Dedifferentiated amniotic fluid mesenchymal stem cell (primary cell): ENCODE measurements at regions not wholly inside any gene's neighbourhood (a gene's known extent, or its start where the extent isn't known, plus 50 kb on each side); places are given as distances from the start of the nearest gene placed in this dataset.
"Not testable (repeated sequence)": the region's sequence is repeated elsewhere in the genome, so short reads cannot be mapped to it uniquely, and the experiment has no call there.

Experiments
- DNase-seq: peaks from one replicate; pipeline ENCODE4 v3.0.0-alpha.2; 2016; ENCODE audit errors: extremely low spot score

DNA sequence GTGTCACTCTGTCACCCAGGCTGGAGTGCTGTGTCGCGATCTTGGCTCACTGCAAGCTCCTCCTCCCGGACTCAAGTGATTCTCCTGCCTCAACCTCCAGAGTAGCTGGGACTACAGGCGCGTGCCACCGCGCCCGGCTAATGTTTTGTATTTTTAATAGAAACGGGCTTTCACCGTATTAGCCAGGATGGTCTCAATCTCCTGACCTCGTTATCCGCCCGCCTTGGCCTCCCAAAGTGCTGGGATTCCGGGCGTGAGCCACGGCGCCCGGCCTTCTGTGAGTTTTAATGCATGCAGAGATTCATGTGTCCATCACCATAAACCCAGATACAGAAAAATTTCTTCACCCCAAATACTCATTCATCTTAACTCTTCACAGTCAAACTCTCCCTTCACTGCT is 1046.7 kb downstream of the CDH9 start:
- no peak for DNase-seq

DNA sequence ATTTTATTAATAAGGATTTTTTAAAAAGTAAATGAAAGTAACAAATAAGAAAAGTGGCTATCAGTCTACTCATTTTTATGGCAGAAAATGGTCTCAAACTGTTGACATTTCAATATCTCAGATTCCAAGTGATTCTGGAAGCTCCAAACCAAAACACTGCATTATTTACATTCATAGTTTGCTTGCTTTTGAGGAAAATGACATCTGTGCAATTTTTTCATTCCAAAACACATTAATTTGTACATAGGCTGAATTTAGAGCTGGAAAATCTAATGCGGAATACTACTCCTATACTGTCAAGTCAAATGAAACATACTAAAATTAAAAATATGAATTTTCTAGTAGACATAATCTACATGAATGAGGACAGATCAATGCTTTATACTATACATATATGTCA is 1047.6 kb downstream of the CDH9 start:
- no peak for DNase-seq

GRCh38 chr5:25979086-25979485 is 1059.3 kb downstream of the CDH9 start:
- DNase-seq, result no peak

GRCh38 chr5:25975885-25976284 is 1062.5 kb downstream of the CDH9 start:
- no peak for DNase-seq

DNA sequence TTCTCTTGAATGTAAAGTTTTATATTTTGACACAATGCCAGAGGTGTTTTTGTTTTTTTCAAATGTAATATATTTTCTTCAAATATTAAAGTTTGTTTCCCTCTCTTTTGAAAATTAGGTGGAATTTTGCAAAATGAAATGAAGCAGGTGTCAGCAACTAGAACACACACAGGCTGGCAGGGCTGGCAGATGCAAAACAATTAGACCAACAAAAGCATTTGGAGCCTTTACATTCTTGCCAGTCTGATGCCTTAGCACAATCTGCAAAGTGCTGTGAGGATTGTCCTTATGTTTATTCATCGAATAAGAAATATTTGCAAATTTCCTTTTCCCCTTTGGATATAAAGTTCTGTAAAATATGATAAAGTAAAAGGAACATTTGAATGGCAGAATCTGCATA is 1063.9 kb downstream of the CDH9 start:
- no peak for DNase-seq

DNA sequence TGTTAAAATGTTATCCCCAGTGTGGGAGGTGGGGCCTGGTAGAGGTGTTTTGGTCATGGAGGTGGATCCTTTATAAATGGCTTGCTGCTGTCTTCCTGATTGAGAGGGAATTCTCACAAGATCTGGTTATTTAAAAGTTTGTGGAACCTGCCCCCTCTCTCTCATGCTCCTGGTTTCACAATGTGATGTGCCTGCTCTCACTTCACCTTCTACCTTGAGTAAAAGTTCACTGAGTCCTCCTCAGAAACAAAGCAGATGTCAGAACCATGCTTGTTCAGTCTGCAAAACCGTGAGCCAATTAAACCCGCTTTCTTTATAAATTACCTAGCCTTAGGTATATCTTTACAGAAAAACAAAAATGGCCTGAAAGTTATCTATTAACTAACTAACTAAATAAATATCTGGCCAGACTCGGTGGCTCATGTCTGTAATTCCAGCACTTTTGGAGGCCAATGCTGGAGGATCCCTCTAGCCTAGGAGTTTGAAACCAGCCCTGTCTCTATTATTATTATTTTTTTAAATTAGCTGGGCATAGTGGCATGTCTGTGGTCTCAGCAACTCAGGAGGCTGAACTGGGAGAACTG is 1067.4 kb downstream of the CDH9 start:
- DNase-seq, result no peak

GRCh38 chr5:25969042-25969441 is 1069.3 kb downstream of the CDH9 start:
- DNase-seq, result not testable (repeated sequence)

- DNase-seq, result no peak
Measured at GRCh38 chr5:25964009-25964372, 1074.4 kb downstream of the CDH9 start.

DNA sequence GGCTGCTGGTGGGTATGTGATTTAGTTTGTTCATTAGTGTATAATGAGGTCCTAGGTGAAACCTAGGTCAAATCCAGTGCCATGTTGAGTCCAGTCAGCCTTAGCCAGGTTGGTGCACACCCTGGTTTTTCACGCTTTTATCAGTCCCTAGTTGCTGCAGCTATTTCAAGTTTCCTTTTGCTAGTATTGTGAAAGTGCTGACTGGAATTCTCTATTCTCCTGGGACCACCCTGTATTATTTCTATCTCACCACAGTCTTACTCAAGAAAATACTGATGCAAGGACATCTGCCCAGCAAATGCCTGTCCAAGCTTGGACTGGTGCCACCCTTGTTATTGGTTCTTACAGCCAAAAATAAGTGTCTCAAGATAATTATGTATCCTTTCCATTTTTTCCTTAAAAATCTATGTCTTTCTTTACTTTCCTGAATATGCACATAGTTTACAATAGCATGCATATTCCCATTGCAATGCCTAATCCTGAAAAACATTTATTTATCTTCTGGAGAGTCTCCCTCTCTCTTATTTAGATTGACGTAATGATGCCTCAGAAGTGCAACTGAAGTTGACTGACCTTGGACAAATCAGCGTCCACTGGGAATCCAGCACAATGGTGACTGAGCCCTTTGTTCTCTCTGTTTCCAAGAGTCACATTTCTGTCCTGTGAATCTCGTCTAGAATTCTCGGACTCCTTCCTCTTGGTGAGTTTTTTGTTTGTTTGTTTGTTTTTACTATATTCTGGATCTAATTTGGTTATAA is 1075.0 kb downstream of the CDH9 start:
- DNase-seq, result no peak

DNA sequence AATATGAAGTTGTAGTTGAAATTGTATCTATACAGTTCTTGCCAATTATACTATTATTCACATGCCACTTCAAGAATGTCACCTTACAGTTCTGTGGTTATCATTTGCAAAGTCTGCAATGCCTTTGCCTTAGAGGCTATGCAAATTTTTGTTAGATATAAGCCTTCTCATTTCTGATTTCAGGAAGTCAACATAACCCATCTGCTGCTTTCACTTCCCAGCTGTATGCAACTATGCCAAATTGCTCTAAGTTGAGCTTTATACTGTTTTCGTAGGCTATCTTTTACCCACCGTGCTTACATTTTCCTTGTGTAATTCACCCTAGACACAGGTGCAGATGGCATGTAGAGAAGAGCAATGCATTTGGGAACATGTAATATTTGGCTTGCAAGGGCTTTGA is 1083.0 kb downstream of the CDH9 start:
- no peak for DNase-seq

GRCh38 chr5:25950681-25951080 is 1087.7 kb downstream of the CDH9 start:
- DNase-seq, result no peak

DNA sequence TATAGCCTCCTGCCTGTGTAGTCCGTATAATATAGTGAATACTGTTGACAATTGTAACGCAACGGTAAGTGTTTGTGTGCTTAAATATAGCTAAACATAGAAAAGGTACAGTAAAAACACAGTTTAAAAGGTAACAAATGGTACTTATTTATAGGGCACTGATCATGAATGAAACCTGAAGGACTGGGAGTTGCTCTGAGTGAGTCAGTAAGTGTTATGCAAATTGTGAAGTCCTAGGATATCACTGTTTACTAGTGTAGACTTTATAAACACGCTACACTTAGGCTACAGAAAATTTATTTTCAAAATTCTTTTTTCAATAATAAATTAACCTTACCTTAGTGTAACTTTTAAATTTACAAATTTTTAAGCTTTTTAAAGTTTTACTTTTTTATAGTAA is 1090.1 kb downstream of the CDH9 start:
- no peak for DNase-seq

DNA sequence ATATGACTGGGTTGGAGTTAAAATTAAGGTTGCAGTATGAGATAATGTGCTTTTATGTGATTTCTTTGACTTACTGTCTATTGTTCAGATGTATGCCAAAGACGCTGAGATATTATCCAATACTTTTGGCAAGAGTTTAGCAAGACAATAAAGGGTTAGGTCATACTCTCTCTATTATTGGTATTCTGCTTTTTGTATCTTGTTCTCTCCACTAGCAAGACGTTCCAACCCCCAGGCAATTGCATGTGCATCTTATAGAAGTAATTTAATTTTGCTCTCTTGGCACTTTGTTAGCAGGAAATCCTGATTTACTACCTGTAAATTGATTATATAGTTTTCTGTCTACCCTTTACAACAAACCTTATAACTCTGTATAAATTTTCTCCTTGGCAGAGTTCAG is 1093.6 kb downstream of the CDH9 start:
- no peak for DNase-seq

DNA sequence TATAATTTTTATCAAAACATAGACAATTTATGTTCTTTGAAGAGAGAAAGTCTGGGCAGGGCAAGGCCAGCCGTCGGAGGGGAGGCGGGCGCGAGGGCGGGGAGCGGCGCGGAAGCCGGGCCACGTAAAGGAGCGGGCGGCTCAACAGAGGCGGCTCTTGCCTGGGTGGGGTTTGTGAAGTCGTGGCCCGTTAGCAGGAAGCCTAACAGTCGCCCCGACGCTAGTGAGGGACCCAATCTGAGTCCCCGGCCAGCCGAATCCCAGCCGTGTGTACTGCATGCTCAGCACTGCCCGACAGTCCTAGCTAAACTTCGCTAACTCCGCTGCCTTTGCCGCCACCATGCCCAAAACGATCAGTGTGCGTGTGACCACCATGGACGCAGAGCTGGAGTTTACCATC is 1129.2 kb downstream of the CDH9 start:
- DNase-seq, result no peak

GRCh38 chr5:25905646-25906045 is 1132.7 kb downstream of the CDH9 start:
- DNase-seq, result no peak

- DNase-seq, result no peak
Measured at GRCh38 chr5:25892211-25892610, 1146.2 kb downstream of the CDH9 start.

- DNase-seq, result no peak
Measured at GRCh38 chr5:25891691-25892090, 1146.7 kb downstream of the CDH9 start.

DNA sequence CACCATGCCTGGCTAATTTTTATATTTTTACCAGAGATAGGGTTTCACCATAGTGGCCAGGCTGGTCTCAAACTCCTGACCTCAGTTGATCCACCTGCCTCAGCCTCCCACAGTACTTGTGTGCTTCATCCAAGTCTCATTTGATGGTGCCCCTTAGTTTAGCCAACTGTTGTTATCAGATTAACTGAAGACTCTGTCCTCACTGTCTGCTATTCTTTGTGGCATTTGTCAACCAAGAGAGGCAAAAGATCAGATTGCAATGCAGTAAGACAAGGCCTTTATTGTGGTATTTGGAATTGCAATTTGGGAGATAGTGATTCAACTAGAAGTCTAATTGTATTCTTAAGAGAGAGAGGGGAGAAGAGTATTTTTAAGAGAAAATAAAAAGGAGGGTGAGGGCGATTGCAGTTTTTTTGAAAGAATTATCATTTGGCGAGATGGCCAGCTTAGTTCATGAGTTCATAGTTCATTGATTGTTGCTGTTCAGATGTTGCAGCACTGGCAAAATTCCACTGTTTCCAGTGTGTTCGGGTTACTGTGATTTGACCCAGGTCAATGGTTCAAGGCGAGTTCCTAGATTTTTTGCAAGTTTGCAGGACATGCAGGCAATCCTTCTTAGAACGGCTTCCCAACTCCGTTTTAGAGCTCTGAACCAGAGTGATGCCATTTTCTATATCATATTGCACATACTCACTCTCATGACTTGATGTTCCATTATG is 1156.9 kb downstream of the CDH9 start:
- no peak for DNase-seq

DNA sequence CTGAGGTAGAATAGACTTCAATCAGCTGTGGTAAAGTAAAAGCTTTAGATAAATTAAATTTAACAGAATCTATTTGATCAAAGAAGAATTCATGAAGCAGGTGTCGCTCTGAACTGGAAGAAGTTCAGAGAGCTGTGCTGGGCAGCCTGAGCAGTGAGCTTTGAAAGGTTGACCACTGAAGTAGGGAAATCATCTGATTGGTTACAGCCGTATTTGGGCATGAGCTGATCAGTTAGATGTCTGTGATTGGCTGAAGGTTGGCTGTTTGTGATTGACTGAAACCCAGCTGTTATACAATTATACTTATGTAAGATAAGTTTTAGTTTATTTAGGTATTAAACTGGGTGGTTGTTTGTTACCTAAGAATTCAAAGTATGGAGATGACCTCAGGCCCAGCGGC is 1174.6 kb downstream of the CDH9 start:
- no peak for DNase-seq

- DNase-seq, result no peak
Measured at GRCh38 chr5:25862276-25862675, 1176.1 kb downstream of the CDH9 start.

- DNase-seq, result no peak
Measured at GRCh38 chr5:25858019-25858418, 1180.4 kb downstream of the CDH9 start.

- no peak for DNase-seq
Measured at GRCh38 chr5:25851301-25851700, 1187.1 kb downstream of the CDH9 start.

DNA sequence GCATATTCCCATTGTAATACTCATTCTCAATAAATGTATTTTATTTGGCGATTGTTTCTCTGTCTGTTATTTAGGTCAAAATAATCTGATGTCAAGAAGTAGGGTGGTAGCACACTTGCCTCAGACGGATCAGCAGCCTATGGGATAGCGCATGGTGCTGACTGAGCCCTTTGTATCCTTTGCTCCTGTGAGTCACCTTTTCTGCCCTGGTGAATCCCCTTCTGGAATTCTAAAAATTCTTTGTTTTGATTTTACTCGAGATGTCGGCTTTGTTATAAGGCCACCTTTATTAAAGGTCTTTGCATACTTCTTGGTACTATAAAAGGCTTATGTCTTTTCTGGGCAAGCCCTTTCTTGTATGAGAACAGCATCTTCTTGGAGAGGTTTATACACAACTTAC is 1187.8 kb downstream of the CDH9 start:
- DNase-seq, result no peak
